H1 (cell line): ENCODE measurements at regions not wholly inside any gene's neighbourhood (a gene's known extent, or its start where the extent isn't known, plus 50 kb on each side); places are given as distances from the start of the nearest gene placed in this dataset.

ENCODE experiments used
- BACH1 ChIP-seq: IDR thresholded peaks from 2 replicates; pipeline ENCODE4 v1.6.1; 2012; ENCODE audit warnings: low read length, improper control_type of control experiment
- BRCA1 ChIP-seq: IDR thresholded peaks from 2 replicates; pipeline ENCODE4 v1.6.1; 2012; ENCODE audit warnings: low read depth, low read length, improper control_type of control experiment
- JUN ChIP-seq: IDR thresholded peaks from 2 replicates; pipeline ENCODE4 v1.6.1; 2011; ENCODE audit warnings: low read depth, mild to moderate bottlenecking, improper control_type of control experiment, low read length
- PHF8 ChIP-seq: fragments of 200-600 bp; sonication (generic); conservative IDR thresholded peaks from 2 replicates; pipeline ENCODE4 v1.7.1; 2012; ENCODE audit warnings: low read depth, mild to moderate bottlenecking, inconsistent platforms, low read length, moderate library complexity
- POLR2AphosphoS5 ChIP-seq: IDR thresholded peaks from 2 replicates; pipeline ENCODE4 v1.6.1; 2011; ENCODE audit warnings: low read depth, low read length
- RBBP5 ChIP-seq: IDR thresholded peaks from 2 replicates; pipeline ENCODE4 v1.7.1; 2012; ENCODE audit warnings: low read depth, mild to moderate bottlenecking, inconsistent platforms, low read length, moderate library complexity, borderline replicate concordance
- RFX5 ChIP-seq: IDR thresholded peaks from 2 replicates; pipeline ENCODE4 v1.6.1; 2011; ENCODE audit warnings: low read depth, low read length, improper control_type of control experiment, borderline replicate concordance
- TF ChIP-seq, protein P1 (sequence below): IDR thresholded peaks from 2 replicates; pipeline ENCODE4 v1.6.1; 2012; ENCODE audit warnings: inconsistent platforms

GRCh38 chr16:85428899-85429775 is 184.0 kb upstream of the GSE1 start (continued):
- no peak for TF ChIP-seq JUN
- TF ChIP-seq, protein P1, sequence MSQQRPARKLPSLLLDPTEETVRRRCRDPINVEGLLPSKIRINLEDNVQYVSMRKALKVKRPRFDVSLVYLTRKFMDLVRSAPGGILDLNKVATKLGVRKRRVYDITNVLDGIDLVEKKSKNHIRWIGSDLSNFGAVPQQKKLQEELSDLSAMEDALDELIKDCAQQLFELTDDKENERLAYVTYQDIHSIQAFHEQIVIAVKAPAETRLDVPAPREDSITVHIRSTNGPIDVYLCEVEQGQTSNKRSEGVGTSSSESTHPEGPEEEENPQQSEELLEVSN = no peak
- no peak for TF ChIP-seq BACH1
- TF ChIP-seq PHF8 = no peak
- no peak for TF ChIP-seq POLR2AphosphoS5
- TF ChIP-seq RFX5 = no peak
- TF ChIP-seq RBBP5 = no peak
- no peak for TF ChIP-seq BRCA1
